H1 (cell line): ENCODE measurements at regions not wholly inside any gene's neighbourhood (a gene's known extent, or its start where the extent isn't known, plus 50 kb on each side); places are given as distances from the start of the nearest gene placed in this dataset.

ENCODE experiments used
- CREB1 ChIP-seq: IDR thresholded peaks from 2 replicates; pipeline ENCODE4 v1.6.1; 2012; ENCODE audit warnings: inconsistent platforms
- EZH2 ChIP-seq: fragments of 200-600 bp; sonication (generic); IDR thresholded peaks from 2 replicates; pipeline ENCODE4 v1.7.1; 2012; ENCODE audit warnings: low read depth, mild to moderate bottlenecking, moderate library complexity, low read length, inconsistent platforms; ENCODE audit not compliant: severe bottlenecking
- KDM1A ChIP-seq: fragments of 200-600, 300-600 bp; sonication (generic); IDR thresholded peaks from 2 replicates; pipeline ENCODE4 v1.7.1; 2016; ENCODE audit warnings: mild to moderate bottlenecking, low read length, borderline replicate concordance

DNA sequence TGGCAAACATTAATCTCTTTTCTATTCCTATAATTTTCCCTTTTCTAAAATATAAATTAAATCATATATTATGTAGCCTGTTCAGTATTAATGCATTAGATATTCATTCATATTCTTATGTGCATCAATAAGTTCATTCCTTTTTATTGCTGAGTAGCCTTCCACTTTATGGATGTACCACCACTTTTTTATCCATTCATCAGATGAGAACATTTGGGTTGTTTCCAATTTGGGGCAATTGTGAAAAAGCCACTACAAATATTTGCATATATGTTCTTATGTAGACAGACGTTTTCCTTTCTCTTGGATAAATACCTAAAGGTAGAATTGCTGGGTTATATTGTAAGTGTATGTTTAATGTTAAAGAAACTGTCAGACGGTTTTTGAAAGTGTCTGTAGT lies 79.4 kb upstream of the MAPK10 start (continued):
- TF ChIP-seq KDM1A (no peak), EZH2 (no peak), CREB1 (no peak)
